Fibroblast of lung (primary cell): ENCODE measurements at regions not wholly inside any gene's neighbourhood (a gene's known extent, or its start where the extent isn't known, plus 50 kb on each side); places are given as distances from the start of the nearest gene placed in this dataset.
"Not testable (repeated sequence)": the region's sequence is repeated elsewhere in the genome, so short reads cannot be mapped to it uniquely, and the experiment has no call there.

Experiments used
- DNase-seq, 2 donors: peaks; one replicate each; pipeline versions ENCODE4 v3.0.0 to v3.0.0-alpha.2; 2010; ENCODE audit warnings: low read depth in 2 of 2
- H2AFZ ChIP-seq: 2 replicates; pipeline ENCODE4 v1.5.1; 2012; ENCODE audit warnings: low read length, control low read depth, inconsistent platforms
- H3K27ac ChIP-seq: 2 replicates; pipeline ENCODE4 v1.5.1; 2011; ENCODE audit warnings: low read length, control low read depth; ENCODE audit not compliant: insufficient read depth
- H3K27me3 ChIP-seq: 2 replicates; pipeline ENCODE4 v1.5.1; 2011; ENCODE audit warnings: mild to moderate bottlenecking, low read length; ENCODE audit not compliant: control insufficient read depth, insufficient read depth
- H3K36me3 ChIP-seq: 2 replicates; pipeline ENCODE4 v1.5.1; 2011; ENCODE audit warnings: low read length; ENCODE audit not compliant: control insufficient read depth, insufficient read depth
- H3K4me1 ChIP-seq: 2 replicates; pipeline ENCODE4 v1.5.1; 2011; ENCODE audit warnings: low read length; ENCODE audit not compliant: control insufficient read depth, insufficient read depth; ENCODE audit errors: extremely low read depth
- H3K4me2 ChIP-seq: 2 replicates; pipeline ENCODE4 v1.5.1; 2011; ENCODE audit warnings: low read length, control low read depth; ENCODE audit not compliant: insufficient read depth; ENCODE audit errors: extremely low read depth
- H3K4me3 ChIP-seq, 4 experiments: fragments of 200-600 bp in 1 of 4; sonication (generic) in 1 of 4; replicated peaks in 1 of 4; 2 replicates each; pipeline ENCODE4 v1.5.1; 2011 to 2016; ENCODE audit warnings: low read length in 4 of 4, low read depth in 3 of 4, mild to moderate bottlenecking in 3 of 4, control low read depth in 2 of 4, inconsistent platforms in 1 of 4, mixed read lengths in 1 of 4; ENCODE audit not compliant: insufficient read depth in 1 of 4; ENCODE audit errors: control extremely low read depth in 1 of 4
- H3K79me2 ChIP-seq: 2 replicates; pipeline ENCODE4 v1.5.1; 2012; ENCODE audit warnings: mild to moderate bottlenecking, low read length, inconsistent platforms; ENCODE audit not compliant: control insufficient read depth, insufficient read depth
- H3K9ac ChIP-seq: 2 replicates; pipeline ENCODE4 v1.5.1; 2011; ENCODE audit warnings: mild to moderate bottlenecking, low read length, control low read depth; ENCODE audit not compliant: insufficient read depth
- H3K9me3 ChIP-seq: 2 replicates; pipeline ENCODE4 v1.5.1; 2012; ENCODE audit warnings: low read depth, low read length; ENCODE audit not compliant: control insufficient read depth, insufficient read depth
- H4K20me1 ChIP-seq: 2 replicates; pipeline ENCODE4 v1.5.1; 2011; ENCODE audit warnings: low read length; ENCODE audit not compliant: control insufficient read depth, insufficient read depth; ENCODE audit errors: extremely low read depth
- CTCF ChIP-seq, 2 donors: IDR thresholded peaks in 1 of 2; conservative IDR thresholded peaks in 1 of 2; 1 replicate in 1 of 2; 2 replicates in 1 of 2; pipeline ENCODE4 v1.5.1; 2011 to 2012; ENCODE audit warnings: low read length in 2 of 2, control low read depth in 1 of 2, inconsistent platforms in 1 of 2, low read depth in 1 of 2, mild to moderate bottlenecking in 1 of 2
- EZH2 ChIP-seq: IDR thresholded peaks from 2 replicates; pipeline ENCODE4 v1.5.1; 2012; ENCODE audit warnings: low read length, control low read depth, mild to moderate bottlenecking; ENCODE audit errors: missing control alignments

- TF ChIP-seq CTCF (conservative IDR thresholded peaks at IDR 0.05 in 1 of 2, IDR thresholded peaks at IDR 0.05 in 1 of 2; ENCODE audit: low read depth in 1 of 2, low read length in 2 of 2) (no peak), EZH2 (no peak)
- Histone ChIP-seq H3K4me3 (no peak overlapping the region), H3K27ac (no peak overlapping the region), H3K27me3 (no peaks in the 10 kb centered on the region), H3K4me2 (no peak overlapping the region), H3K9ac (no peak overlapping the region), H3K4me1 (no peaks in the 10 kb centered on the region), H3K79me2 (no peaks in the 10 kb centered on the region), H3K36me3 (no peaks in the 10 kb centered on the region), H4K20me1 (no peaks in the 10 kb centered on the region), H3K9me3 (no peaks in the 10 kb centered on the region), H2AFZ (no peak overlapping the region)
- DNase-seq: no peak
These were observed 1418.7 kb downstream of the GRIK2 start for GRCh38 chr6:102812242-102812641.

DNA sequence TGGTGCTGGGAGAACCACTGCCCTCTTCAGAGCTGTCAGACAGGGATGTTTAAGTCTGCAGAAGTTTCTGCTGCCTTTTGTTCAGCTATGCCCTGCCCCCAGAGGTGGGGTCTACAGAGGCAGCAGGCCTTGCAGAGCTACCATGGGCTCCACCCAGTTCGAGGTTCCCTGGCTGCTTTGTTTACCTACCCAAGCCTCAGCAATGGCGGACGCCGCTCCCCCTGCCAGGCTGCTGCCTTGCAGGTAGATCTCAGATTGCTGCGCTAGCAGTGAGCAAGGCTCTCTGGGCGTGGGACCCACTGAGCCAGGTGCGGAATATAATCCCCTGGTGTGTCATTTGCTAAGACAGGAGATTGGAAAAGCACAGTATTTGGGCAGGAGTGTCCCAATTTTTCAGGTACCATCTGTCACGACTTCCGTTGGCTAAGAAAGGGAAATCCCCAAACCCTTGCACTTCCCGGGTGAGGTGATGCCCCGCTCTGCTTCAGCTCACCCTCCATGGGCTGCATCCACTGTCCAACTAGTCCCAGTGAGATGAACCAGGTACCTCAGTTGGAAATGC, 1415.5 kb downstream of the GRIK2 start:
- not testable (repeated sequence) for H3K4me1 ChIP-seq, H3K9me3 ChIP-seq, H3K4me2 ChIP-seq, H3K4me3 ChIP-seq, H3K79me2 ChIP-seq, H4K20me1 ChIP-seq, DNase-seq, H3K9ac ChIP-seq, H3K27ac ChIP-seq, H2AFZ ChIP-seq, H3K27me3 ChIP-seq, H3K36me3 ChIP-seq

- no peaks in the 10 kb centered on the region for H3K9me3 ChIP-seq
These were observed 1405.5 kb downstream of the GRIK2 start for GRCh38 chr6:102799051-102799450.

More at GRCh38 chr6:102799051-102799450, 1405.5 kb downstream of the GRIK2 start:
- no peak overlapping the region for H3K9ac ChIP-seq
- H3K4me2 ChIP-seq: no peak overlapping the region
- no peak overlapping the region for H2AFZ ChIP-seq
- no peak for DNase-seq
- H3K27me3 ChIP-seq: no peaks in the 10 kb centered on the region
- H3K4me1 ChIP-seq: no peaks in the 10 kb centered on the region
- no peak overlapping the region for H3K4me3 ChIP-seq
- TF ChIP-seq EZH2 (no peak), CTCF (conservative IDR thresholded peaks at IDR 0.05 in 1 of 2, IDR thresholded peaks at IDR 0.05 in 1 of 2; ENCODE audit: low read depth in 1 of 2, low read length in 2 of 2) (no peak)
- H4K20me1 ChIP-seq: no peaks in the 10 kb centered on the region
- H3K36me3 ChIP-seq: no peaks in the 10 kb centered on the region
- no peak overlapping the region for H3K27ac ChIP-seq
- H3K79me2 ChIP-seq: no peaks in the 10 kb centered on the region
